ENCODE measurements at regions not wholly inside any gene's neighbourhood (a gene's known extent, or its start where the extent isn't known, plus 50 kb on each side); places are given as distances from the start of the nearest gene placed in this dataset.
"Not testable (repeated sequence)": the region's sequence is repeated elsewhere in the genome, so short reads cannot be mapped to it uniquely, and the experiment has no call there.

GRCh38 chr12:47491516-47492305 lies 214.1 kb downstream of the RPAP3 start:
- DNase-seq (ENCODE audit: low read depth), result no peak

DNA sequence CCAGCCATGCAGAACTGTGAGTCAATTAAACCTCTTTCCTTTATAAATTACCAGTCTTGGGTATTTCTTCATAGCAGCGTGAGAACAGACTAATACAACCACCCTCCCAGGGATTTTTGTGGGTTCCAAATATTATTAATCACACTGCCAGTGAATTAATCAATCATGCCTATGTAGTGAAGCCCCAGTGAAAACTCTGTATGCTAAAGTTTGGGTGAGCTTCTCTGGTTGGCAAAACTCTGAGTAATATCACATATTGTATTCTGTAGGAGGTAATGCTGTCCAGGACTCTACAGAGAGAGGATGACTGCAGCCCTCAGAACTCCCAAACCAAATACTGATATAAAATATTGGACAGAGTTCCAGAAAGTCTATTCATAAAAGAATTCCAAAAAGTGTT lies 216.9 kb downstream of the RPAP3 start:
- no peak for DNase-seq (ENCODE audit: low read depth)

DNA sequence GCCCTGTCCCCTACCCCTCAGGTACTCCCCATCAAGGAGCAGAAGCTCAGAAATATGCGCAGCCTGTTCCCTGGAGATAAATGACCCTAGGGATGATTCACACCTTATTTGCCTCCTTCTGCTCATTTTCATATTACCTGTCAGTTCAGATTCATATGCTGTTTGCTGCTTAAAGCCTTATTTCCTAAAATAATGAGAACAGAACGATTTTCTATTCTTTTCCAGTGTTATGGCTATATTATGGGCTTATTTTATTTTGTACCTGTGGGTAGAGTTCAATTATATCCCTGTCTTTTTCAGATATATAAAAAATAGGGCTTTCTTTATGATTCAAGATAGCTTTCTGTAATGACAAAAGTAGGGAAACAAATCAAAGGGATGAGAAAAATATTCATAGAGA lies 224.8 kb downstream of the RPAP3 start:
- DNase-seq (ENCODE audit: low read depth), result no peak

GRCh38 chr12:47478426-47478825 lies 227.4 kb downstream of the RPAP3 start:
- no peak for DNase-seq (ENCODE audit: low read depth)

DNA sequence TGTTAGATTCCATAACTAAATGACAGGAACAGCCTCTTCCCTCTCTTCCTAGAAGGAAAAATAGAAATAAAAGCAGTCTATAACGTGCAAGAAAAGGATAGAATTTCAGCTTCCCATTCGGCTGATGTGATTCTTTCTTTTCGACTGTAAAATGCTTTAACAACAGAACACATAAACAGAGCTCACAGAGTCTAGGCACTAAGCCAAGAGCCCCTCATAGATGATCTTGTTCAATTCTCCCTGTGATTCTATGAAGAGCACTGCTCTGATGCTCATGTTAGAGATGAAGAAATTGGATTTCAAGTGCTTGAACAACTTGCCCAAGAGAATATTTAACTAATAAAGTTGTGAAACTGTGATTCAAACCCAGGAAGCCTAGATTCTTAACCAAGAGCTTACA lies 232.7 kb downstream of the RPAP3 start:
- DNase-seq (ENCODE audit: low read depth), result no peak

GRCh38 chr12:47470349-47470748 lies 235.5 kb downstream of the RPAP3 start:
- not testable (repeated sequence) for DNase-seq (ENCODE audit: low read depth)

DNA sequence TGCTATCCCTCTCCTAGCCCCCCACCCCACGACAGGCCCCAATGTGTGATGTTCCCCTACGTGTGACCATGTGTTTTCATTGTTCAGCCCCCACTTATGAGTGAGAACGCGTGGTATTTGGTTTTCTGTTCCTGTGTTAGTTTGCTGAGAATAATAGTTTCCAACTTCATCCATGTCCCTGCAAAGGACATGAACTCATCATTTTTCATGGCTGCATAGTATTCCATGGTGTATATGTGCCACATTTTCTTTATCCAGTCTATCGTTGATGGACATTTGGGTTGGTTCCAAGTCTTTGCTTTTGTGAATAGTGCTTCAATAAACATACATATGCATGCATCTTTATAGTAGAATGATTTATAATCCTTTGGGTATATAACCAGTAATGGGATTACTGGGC lies 241.9 kb downstream of the RPAP3 start:
- not testable (repeated sequence) for DNase-seq (ENCODE audit: low read depth)

DNA sequence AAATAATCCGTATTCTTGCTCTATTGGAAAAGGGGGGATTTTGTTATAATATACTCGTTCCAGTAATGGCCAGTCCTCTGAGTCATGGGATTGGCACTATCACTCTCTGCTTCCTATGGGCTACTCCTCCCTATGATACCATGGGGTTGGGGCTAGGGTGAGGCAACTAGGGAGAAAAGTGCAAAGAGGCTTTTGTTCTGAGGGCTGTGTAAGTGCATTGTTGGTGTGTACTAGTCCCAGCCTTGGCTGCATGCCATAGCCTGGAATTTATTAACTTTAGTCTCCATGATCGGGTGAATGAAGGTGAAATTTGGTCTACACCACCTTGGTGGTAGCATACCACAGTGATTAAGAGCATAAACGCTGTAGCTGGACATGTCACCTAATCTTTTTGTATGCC lies 247.6 kb downstream of the RPAP3 start:
- DNase-seq (ENCODE audit: low read depth), result peak; percentile 64

- DNase-seq (ENCODE audit: low read depth), result no peak
Observed at GRCh38 chr12:47449797-47450196, 256.0 kb downstream of the RPAP3 start.

GRCh38 chr12:47442310-47442709 lies 263.5 kb downstream of the RPAP3 start:
- no peak for DNase-seq (ENCODE audit: low read depth)

DNA sequence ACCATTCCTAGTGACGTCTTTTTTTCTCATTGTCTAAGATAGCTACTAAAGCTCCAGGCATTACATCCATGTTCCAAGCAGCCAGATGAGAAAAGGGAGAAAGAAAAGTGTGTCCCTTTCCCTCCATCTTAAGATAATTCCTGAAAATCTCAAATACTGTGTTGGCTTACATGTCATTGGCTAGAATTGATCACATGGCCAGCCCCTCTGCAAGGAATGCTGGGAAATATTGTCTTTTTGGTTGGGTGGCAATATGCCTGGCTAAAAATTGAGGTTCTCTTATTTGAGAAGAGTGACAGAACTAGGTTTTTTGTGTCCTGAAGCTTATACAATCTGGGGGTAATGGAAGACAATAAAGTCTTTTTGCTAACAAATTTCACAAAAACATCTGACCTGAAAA lies 264.3 kb downstream of the RPAP3 start:
- no peak for DNase-seq (ENCODE audit: low read depth)

- DNase-seq (ENCODE audit: low read depth), result no peak
Observed at GRCh38 chr12:47438175-47438574, 267.7 kb downstream of the RPAP3 start.

- DNase-seq (ENCODE audit: low read depth), result no peak
Observed at GRCh38 chr12:47437570-47437969, 268.3 kb downstream of the RPAP3 start.

GRCh38 chr12:47433876-47434275 lies 272.0 kb downstream of the RPAP3 start:
- DNase-seq (ENCODE audit: low read depth), result no peak

- DNase-seq (ENCODE audit: low read depth), result not testable (repeated sequence)
Observed at GRCh38 chr12:47426678-47427309, 279.0 kb downstream of the RPAP3 start.

DNA sequence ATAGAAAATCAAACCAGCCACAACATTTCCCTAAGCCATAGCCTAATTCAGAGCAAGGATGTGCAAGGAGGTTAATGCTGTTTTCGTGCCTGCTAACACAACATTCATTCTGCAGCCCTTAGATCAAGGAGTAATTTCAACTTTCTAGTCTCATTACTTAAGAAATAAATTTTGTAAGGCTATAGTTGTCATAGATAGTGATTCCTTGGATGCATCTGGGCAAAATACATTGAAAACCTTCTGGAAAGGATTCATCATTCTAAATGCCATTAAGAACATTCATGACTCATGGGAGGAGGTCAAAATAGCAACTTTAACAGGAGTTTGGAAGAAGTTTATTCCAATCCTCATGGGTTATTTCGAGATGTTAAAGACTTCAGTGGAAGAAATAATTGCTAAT lies 283.2 kb downstream of the RPAP3 start:
- DNase-seq (ENCODE audit: low read depth), result no peak

GRCh38 chr12:47419497-47419896 lies 286.3 kb downstream of the RPAP3 start:
- no peak for DNase-seq (ENCODE audit: low read depth)

DNA sequence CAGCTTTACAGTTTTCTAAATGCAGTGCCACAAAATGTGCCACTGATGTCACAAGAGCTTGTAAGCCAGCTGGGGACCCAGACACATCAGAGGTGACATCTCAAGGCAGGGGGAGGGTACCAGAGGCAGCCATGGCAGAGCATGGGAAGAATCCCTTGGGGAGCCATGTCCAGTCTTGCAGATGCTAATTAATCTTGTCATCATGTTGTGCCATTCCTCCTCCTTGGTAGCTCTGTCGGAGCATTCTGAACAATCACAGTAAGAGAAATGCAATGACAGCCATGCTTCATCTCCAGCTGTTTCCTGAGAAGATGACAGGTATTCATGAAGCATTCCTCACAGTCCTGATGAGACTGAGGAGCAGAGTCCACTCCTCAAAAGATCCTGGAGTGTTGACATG lies 287.9 kb downstream of the RPAP3 start:
- no peak for DNase-seq (ENCODE audit: low read depth)

DNA sequence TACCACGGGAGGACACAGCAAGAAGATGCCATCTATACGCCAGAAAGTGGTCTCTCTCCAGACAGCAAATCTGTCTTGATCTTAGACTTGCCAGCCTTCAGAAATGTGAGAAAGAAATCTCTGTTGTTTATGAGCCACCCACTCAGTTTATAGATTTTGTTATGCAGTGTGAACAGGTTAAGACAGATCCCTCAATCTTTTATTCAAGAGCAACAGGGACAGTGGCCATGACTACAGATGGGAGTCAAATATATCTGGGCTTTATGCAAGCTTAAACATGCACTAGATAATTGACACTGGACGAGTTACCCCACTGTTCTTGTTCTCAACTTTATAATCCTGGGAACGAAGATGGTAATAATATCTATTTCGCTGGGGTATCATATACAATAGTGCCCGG lies 288.7 kb downstream of the RPAP3 start:
- DNase-seq (ENCODE audit: low read depth), result no peak

GRCh38 chr12:47415054-47415453 lies 290.8 kb downstream of the RPAP3 start:
- no peak for DNase-seq (ENCODE audit: low read depth)

DNA sequence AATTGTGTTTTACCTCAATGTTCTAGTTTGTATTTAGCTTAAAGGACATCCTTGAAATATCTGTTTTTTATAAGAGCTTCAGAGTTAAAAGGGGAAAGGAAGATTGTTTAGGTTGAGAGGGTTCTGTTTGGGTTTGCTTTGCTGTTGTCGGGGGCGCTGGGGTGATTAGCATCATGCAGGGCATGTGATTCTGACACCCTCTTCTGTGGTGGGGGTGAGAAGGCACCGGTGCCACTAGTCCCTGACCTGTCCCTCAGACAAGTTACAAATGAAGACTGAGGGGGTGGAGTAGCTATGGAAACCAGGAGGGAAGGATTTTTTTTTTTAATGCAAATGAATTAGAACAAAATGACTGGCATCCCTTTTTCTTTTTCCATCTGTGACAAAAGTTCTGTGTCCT lies 291.3 kb downstream of the RPAP3 start:
- DNase-seq (ENCODE audit: low read depth), result no peak

- DNase-seq (ENCODE audit: low read depth), result no peak
Observed at GRCh38 chr12:47413806-47414205, 292.0 kb downstream of the RPAP3 start.

GRCh38 chr12:47412601-47413236 lies 293.1 kb downstream of the RPAP3 start:
- no peak for DNase-seq (ENCODE audit: low read depth)

All from HT1080 (cell line).